NCI-H748 (cell line): ENCODE measurements at regions not wholly inside any gene's neighbourhood (a gene's known extent, or its start where the extent isn't known, plus 50 kb on each side); places are given as distances from the start of the nearest gene placed in this dataset.
"Not testable (repeated sequence)": the region's sequence is repeated elsewhere in the genome, so short reads cannot be mapped to it uniquely, and the experiment has no call there.

Experiments used
- DNase-seq: peaks from one replicate; lab custom pipeline; 2025; ENCODE audit not compliant: unreplicated experiment; lab: John Stamatoyannopoulos, UW

- no peak for DNase-seq
These were observed 473.9 kb downstream of the ZNF536 start for GRCh38 chr19:30846102-30846501.

GRCh38 chr19:30842926-30843325 lies 470.7 kb downstream of the ZNF536 start:
- no peak for DNase-seq

DNA sequence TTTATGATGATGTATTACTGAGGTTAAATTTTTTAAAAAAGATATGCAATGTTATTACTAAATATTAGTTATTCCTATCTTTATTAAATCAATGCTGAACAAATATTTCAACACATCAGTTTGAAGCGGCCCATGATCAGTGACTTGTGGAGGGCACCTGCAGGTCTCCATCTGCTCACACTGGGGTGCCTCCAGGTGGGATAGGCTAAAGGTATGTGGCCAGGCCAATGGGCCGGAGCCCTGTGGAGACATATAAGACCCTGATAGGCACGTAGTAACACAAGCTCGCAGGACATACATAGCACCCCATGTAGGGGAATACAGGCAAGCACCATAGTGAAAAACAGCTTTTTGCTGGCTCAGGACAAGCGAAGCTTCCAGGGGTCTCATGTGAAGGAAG lies 469.8 kb downstream of the ZNF536 start:
- DNase-seq = no peak

DNA sequence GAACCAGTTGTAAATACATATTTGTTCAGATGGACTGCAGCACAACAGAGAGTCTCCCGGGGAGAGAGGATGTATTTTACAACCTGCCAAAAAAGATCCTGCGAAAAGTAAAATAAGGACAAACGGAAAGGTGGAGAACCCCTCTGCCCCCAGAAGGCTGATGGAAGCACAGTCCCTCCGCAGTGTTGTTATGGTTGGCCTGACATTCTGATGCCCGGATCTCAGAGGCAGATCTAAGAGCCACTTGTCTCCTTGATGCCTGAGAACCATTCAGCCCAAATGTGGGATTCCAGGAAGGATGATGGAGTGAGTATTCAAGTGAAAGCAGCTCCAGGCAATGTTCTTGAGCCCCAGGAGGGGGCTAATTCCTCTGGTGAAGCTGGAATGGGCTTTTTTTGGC lies 458.7 kb downstream of the ZNF536 start:
- no peak for DNase-seq

GRCh38 chr19:30825505-30825904 lies 453.3 kb downstream of the ZNF536 start:
- not testable (repeated sequence) for DNase-seq

- no peak for DNase-seq
These were observed 452.6 kb downstream of the ZNF536 start for GRCh38 chr19:30824809-30825208.

- DNase-seq = no peak
These were observed 445.9 kb downstream of the ZNF536 start for GRCh38 chr19:30817965-30818567.

DNA sequence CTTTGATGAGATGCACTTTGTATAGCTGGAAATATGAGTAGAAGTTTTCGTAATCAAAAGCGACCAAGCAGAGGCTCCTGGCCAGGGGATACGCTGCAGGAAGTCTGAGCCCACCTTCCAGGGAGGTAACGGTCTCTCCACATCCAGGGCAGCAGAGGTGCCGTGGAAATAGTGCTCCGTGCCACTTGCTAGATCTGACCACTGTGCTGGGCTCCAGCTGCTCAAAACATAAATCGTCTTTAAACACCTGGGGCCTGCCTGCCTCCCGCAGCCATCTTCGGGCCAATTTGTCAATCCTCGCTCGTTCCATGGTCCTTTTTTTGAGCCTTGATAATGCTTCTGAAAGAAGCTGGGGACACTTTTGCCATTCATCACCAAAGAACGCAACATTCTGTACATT lies 445.0 kb downstream of the ZNF536 start:
- DNase-seq = no peak

DNA sequence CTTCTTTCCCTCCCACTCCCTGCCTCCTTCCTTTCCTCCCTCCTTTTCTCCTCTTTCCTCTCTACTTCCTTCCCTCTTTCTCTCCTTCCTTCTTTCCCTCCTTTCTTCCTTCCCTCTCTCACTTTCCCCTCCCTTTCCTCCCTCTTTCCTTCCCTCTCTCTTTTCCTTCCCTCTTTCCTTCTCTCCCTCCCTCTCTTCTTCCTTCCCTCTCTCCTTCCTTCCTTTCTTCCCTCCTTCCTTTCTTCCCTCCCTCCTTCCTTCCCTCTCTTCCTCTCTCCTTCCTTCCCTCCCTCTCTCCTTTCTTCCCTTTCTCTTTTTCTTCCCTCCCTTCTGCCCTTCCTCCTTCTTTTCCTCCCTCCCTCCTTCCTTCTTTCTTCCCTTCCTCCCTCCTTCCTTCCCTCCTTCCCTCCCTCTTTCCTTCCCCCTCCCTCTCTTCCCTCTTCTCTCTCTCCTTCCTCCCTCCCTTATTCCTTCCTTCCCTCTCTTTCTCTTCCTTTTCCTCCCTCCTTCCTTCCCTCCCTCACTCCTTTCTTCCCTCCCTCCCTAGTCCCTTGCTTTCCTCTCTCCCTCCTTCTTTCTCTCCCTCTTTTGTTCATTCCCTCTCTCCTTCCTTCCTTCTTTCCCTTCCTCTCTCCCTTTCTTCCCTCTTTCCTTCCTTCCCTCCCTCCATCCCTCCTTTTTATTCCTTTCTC lies 443.9 kb downstream of the ZNF536 start:
- no peak for DNase-seq

GRCh38 chr19:30812099-30812678 lies 440.0 kb downstream of the ZNF536 start:
- no peak for DNase-seq

GRCh38 chr19:30811397-30812098 lies 439.4 kb downstream of the ZNF536 start:
- DNase-seq = no peak

- DNase-seq = no peak
These were observed 438.5 kb downstream of the ZNF536 start for GRCh38 chr19:30810726-30811125.

DNA sequence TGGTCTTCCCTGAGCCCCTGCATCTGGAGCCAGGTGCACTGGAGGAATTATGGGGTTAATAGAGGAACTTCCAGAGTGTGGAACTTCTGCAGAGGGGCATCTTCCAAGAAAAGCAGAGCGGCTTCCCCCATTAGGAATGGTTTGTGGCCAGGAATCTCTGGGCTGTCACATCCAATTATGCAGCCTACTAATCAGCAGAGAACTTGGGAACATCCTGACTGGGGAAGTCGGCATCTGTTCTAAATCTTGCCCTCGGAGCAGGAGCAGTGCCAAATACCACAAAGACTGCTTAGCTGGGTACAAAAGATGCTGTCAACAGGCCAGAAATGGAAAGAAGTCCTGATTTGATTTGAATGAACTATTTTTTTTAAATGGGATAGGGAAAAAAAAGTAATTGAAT lies 435.1 kb downstream of the ZNF536 start:
- no peak for DNase-seq

- no peak for DNase-seq
These were observed 434.1 kb downstream of the ZNF536 start for GRCh38 chr19:30806311-30806710.

DNA sequence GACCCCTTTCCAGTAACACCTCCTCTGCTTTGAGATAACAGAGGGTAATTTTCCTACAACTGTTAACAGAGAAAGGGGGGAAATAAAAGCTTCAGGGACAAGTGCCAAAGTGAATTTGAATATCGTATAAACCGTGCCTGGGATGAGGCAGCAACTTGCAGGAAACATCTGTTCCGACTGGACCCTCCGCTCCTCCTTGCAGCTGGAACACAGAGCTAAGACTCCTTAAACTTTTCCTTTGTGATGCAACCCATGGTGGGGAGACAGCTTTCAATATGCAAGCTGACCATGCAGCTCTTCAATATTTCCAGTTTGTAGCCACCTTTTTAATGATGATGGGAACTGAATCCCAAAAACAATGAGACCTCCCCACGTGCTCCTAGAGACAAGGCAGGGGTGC lies 432.6 kb downstream of the ZNF536 start:
- no peak for DNase-seq

DNA sequence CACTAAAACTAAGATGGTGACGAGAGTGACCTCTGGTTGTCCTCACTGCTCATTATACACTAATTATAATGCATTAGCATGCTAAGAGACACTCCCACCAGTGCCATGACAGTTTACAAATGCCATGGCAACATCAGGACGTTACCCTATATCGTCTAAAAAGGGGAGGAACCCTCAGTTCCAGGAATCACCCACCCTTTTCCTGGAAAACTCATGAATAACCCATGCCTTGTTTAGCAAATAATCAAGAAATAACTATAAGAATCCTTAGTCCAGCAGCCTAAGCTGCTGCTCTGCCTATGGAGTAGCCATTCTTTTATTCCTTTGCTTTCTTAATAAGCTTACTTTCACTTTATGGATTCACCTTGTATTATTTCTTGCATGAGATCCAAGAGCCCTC lies 432.1 kb downstream of the ZNF536 start:
- DNase-seq = not testable (repeated sequence)

- no peak for DNase-seq
These were observed 430.3 kb downstream of the ZNF536 start for GRCh38 chr19:30802424-30803013.

DNA sequence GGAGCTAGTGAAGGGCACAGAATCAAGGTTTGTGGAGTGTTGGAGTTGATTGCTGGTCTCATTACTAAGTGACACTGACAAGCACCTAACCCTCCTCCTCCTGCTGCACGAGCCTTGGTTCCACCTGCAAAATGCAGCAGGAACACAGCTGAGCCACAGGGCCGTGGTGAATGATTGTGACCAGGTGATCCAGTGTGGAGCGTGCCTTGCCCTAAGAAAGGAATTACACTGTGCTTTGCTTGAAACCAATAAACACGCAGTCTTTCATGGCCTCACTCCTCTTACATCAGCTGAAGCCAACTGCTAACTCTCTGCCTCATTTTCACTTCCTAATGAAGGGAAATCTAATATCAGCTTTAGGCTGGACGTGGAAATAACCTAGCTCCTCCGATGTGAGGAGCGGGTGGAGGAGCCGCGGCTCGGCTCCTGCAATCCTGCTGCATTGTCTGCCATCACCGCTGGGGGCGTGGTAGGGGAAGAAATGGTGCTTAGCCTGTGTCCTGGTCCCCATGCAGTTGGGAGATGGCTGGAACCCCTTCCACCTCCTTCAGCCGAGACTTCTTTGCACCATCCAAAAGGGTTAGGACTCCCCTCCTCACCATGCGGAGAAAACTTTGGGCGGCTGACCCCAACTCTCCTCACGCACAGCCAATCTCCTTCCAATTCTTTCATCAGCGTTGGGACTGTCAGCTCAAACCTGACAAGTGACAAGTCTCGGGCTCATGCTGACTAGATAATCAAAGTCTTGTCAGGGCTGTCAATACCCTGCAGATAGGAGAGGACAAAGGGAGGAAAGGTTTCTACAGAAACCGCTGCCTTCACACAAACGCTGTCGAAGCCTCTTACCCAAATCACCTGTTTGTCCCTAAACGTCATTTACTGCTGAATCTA lies 427.9 kb downstream of the ZNF536 start:
- DNase-seq = peak; percentile 41

GRCh38 chr19:30795727-30796126 lies 423.5 kb downstream of the ZNF536 start:
- no peak for DNase-seq
